GM12872 (cell line): ENCODE measurements at regions not wholly inside any gene's neighbourhood (a gene's known extent, or its start where the extent isn't known, plus 50 kb on each side); places are given as distances from the start of the nearest gene placed in this dataset.

ENCODE experiments used
- CTCF ChIP-seq: IDR thresholded peaks from 3 replicates; pipeline ENCODE4 v1.5.1; 2011; ENCODE audit warnings: low read depth, mild to moderate bottlenecking, low read length, moderate library complexity; ENCODE audit not compliant: insufficient read depth

GRCh38 chr21:32843561-32843960 is 72.0 kb upstream of the PAXBP1 start:
- TF ChIP-seq CTCF, result no peak

- TF ChIP-seq CTCF, result no peak
Measured at GRCh38 chr21:32844076-32844475, 72.5 kb upstream of the PAXBP1 start.

GRCh38 chr21:32844653-32845436 is 73.3 kb upstream of the PAXBP1 start:
- no peak for TF ChIP-seq CTCF

- no peak for TF ChIP-seq CTCF
Measured at GRCh38 chr21:32858628-32859027, 87.1 kb upstream of the PAXBP1 start.

GRCh38 chr21:32860399-32860798 is 88.8 kb upstream of the PAXBP1 start:
- TF ChIP-seq CTCF, result no peak

- TF ChIP-seq CTCF, result no peak
Measured at GRCh38 chr21:32861866-32862265, 90.3 kb upstream of the PAXBP1 start.

- no peak for TF ChIP-seq CTCF
Measured at GRCh38 chr21:32867597-32867996, 96.0 kb upstream of the PAXBP1 start.
